IPS-20b (cell line): ENCODE measurements at regions not wholly inside any gene's neighbourhood (a gene's known extent, or its start where the extent isn't known, plus 50 kb on each side); places are given as distances from the start of the nearest gene placed in this dataset.

Experiments
- H3K27ac ChIP-seq: one replicate; pipeline ENCODE4 v1.5.1; 2013; ENCODE audit warnings: low read length
- H3K27me3 ChIP-seq: 2 replicates; pipeline ENCODE4 v1.6.1; 2013; ENCODE audit warnings: mild to moderate bottlenecking, low read length, inconsistent platforms; ENCODE audit not compliant: insufficient read depth
- H3K36me3 ChIP-seq: 2 replicates; pipeline ENCODE4 v1.6.1; 2013; ENCODE audit warnings: low read depth, mild to moderate bottlenecking, inconsistent platforms, low read length, moderate library complexity; ENCODE audit not compliant: insufficient read depth
- H3K4me1 ChIP-seq: 2 replicates; pipeline ENCODE4 v1.6.1; 2013; ENCODE audit warnings: mild to moderate bottlenecking, control low read depth, inconsistent platforms, low read length, moderate library complexity; ENCODE audit not compliant: insufficient read depth
- H3K4me3 ChIP-seq: 2 replicates; pipeline ENCODE4 v1.5.1; 2013; ENCODE audit warnings: mild to moderate bottlenecking, low read length, inconsistent platforms
- H3K9ac ChIP-seq: 2 replicates; pipeline ENCODE4 v1.6.1; 2013; ENCODE audit warnings: low read depth, mild to moderate bottlenecking, inconsistent platforms, low read length, moderate library complexity
- H3K9me3 ChIP-seq: 2 replicates; pipeline ENCODE4 v1.6.1; 2013; ENCODE audit warnings: mild to moderate bottlenecking, low read depth, low read length, inconsistent platforms; ENCODE audit not compliant: insufficient read depth

DNA sequence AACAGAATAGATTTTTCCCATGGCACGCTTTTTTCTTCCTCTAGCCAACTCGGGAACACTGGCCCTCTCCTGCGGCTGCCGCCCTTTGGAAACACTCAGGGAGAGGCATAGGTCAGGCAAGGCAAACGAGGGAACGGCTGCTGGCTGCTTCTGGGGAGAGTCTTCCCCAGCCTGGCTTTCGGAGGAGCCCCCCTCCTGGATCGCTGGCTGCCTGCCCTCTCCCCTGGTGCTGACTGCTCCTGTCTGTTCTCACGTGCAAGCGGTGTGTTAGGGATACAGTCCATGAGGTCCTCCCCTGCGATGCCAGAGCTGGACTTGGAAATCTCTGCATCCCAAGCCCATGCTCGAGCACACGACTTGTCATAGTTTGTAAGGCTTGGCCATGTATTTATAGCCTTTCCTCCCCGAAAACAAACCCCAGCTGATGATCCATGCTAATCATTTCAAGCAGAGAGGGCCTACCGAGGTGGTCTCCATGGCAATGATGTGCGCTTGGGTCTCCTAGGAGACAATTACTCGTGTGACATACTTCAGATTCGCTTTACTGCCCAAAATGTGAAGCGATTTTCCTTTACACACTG, 315.6 kb upstream of the ATP10A start:
- no peaks in the 10 kb centered on the region for H3K27me3 ChIP-seq
- no peaks in the 10 kb centered on the region for H3K36me3 ChIP-seq
- H3K9me3 ChIP-seq: no peaks in the 10 kb centered on the region
- no peaks in the 10 kb centered on the region for H3K4me1 ChIP-seq
- no peak overlapping the region for H3K27ac ChIP-seq
- H3K4me3 ChIP-seq: no peak overlapping the region
- H3K9ac ChIP-seq: no peak overlapping the region; the same call in 1 of the 2 replicates

DNA sequence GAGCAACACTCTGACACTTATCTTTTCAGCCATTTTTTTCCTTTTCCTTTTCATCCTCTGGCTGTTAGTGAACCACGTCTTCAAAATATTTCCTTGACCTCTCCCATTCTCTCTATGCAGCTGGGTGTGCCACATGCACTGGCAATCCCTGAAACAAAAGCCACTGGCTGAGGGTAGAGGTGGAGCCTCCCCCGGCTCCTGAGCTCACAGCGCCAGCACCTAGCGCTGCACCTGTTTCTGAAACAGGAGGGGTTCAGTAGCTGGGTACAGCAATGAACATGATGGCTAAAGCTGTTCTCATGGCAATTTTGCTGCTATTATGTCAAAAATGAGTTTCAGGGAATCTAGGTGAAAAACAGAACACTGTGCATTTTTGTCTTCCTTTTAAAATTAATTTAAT, 314.7 kb upstream of the ATP10A start:
- Histone ChIP-seq H3K27ac (no peak overlapping the region), H3K27me3 (no peaks in the 10 kb centered on the region), H3K4me3 (no peak overlapping the region), H3K36me3 (no peaks in the 10 kb centered on the region), H3K9ac (no peak overlapping the region), H3K9me3 (no peaks in the 10 kb centered on the region), H3K4me1 (no peaks in the 10 kb centered on the region)

DNA sequence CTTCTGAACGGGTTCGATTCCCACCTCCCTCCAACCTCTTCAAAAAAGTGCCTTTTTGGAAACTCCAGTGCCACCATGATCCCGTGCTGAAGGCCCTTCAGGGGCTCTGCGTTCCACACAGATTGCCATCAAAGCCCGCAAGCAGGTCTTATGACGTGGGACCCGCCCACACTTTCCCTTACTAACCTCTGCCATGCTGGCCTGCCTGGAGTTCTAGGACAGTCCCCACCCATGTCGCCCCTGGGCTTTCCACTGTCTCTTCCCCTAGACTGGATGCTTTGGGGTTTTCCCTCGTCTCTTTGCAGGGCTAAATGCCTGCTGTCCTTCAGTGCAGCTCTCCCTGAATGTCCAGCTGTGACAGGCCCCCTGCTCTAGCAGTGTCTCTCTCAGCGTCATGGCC, 313.7 kb upstream of the ATP10A start:
- H3K27ac ChIP-seq: no peak overlapping the region

DNA sequence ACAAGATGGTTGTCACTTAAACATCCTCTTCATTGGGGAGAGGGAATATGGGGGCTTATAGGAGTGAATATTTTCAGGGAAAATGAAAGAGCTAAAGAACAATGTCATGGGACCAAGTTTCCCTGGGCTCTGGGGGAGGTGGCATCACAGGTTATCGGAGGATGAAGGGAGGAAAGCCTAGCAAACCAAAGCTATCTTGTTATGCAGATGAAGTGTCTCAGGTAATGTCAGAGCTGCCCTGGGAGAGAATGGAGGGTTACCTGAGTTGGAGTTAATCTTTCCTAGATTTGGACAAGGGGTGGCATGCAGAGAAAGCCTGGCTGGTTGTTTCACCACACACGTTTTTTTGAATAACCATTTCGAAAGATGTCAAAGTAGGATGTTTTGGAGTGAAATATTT, 308.1 kb upstream of the ATP10A start:
- Histone ChIP-seq H3K4me3 (no peak overlapping the region), H3K9me3 (no peaks in the 10 kb centered on the region), H3K4me1 (peaks cover 13% of the 10 kb centered on the region; the same call in 1 of the 2 replicates), H3K27ac (no peak overlapping the region), H3K9ac (no peak overlapping the region), H3K36me3 (no peaks in the 10 kb centered on the region), H3K27me3 (no peaks in the 10 kb centered on the region)

More for the DNA sequence above, 313.7 kb upstream of the ATP10A start:
- no peak overlapping the region for H3K4me3 ChIP-seq
- no peaks in the 10 kb centered on the region for H3K36me3 ChIP-seq
- no peaks in the 10 kb centered on the region for H3K9me3 ChIP-seq
- no peaks in the 10 kb centered on the region for H3K27me3 ChIP-seq
- peaks cover under 1% of the 10 kb centered on the region; the same call in 1 of the 2 replicates for H3K4me1 ChIP-seq
- H3K9ac ChIP-seq: no peak overlapping the region

DNA sequence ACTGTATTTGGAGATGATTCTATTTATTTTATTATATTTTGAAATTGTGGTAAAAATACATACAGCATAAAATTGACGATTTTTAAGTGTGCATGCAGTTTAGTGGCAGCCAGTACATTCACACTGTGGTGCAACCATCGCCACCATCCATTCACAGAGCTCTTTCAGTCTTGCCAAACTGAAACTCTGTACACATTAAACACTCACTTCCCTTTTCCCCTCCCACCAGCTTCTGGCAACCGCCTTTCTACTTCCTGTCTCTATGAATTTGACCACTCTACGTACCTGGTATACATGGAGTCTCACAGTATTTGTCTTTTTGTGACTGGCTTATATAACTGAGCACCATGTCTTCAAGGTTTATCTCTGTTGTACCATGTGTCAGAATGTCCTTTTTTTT, 303.3 kb upstream of the ATP10A start:
- H3K4me1 ChIP-seq: peaks cover 8% of the 10 kb centered on the region; the same call in 1 of the 2 replicates
- H3K9ac ChIP-seq: no peak overlapping the region
- H3K27me3 ChIP-seq: no peaks in the 10 kb centered on the region
- no peak overlapping the region for H3K27ac ChIP-seq
- no peak overlapping the region for H3K4me3 ChIP-seq
- H3K9me3 ChIP-seq: no peaks in the 10 kb centered on the region
- H3K36me3 ChIP-seq: no peaks in the 10 kb centered on the region

DNA sequence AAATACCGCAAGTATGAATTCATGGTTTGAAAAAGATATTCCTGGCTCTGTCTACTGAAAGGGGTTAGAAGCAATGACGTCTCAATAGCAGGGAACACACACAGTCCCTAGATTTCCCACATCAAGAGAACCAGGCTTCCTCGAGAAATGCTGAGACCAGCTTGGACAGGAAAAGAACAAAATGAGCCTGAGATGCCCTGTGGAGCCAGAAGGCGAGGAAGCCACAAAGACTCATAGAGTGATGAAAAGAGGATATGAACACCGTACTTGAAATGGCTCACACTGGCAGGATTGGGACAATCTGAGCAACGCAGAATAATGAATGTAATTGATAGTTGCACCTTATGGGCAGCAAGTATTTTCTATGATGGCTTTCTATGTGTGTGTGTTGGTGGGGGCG, 302.4 kb upstream of the ATP10A start:
- H3K36me3 ChIP-seq: no peaks in the 10 kb centered on the region
- no peaks in the 10 kb centered on the region; the same call in 1 of the 2 replicates for H3K4me1 ChIP-seq
- no peaks in the 10 kb centered on the region for H3K27me3 ChIP-seq
- H3K9me3 ChIP-seq: no peaks in the 10 kb centered on the region
- no peak overlapping the region for H3K9ac ChIP-seq
- H3K27ac ChIP-seq: no peak overlapping the region
- no peak overlapping the region for H3K4me3 ChIP-seq

DNA sequence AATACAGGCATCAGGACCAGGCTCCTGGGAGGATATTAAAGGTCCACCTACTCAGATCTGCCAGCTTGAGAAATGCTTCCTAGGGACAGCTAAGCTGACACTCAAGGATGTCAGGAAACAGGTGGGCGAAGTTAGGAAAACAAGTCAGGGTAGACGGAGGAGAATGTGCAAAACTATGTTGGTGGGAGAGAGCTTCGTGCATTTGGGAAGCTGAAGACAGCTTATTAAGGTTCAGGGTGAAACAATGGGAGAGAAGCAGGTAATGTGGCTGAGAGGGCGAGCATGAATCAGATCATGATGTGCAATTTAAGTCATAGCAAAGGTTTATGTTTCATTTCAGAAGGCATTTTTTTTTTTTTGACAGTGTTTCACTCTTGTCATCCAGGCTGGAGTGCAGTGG, 297.2 kb upstream of the ATP10A start:
- Histone ChIP-seq H3K4me3 (no peak overlapping the region), H3K36me3 (no peaks in the 10 kb centered on the region), H3K9ac (no peak overlapping the region), H3K4me1 (no peaks in the 10 kb centered on the region), H3K27ac (no peak overlapping the region), H3K27me3 (no peaks in the 10 kb centered on the region), H3K9me3 (no peaks in the 10 kb centered on the region)

DNA sequence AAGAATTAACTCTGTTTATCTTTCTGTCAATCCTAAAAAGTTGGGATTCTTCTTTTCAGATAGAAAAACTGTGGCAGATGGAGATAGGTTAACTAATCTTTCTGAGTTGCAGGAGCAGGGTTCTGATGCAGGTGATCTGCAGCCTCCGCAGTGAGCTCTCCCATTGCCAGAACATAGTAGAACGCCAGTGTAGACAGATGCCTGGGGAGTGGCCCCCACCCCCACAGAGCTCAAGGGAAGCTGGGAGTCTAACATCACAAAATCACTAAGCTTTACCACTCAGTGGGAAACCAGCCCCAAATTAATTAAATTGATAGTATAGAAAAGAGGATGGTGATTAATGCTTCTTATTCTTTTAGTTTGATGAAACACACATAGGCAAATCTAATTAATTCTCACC, 295.0 kb upstream of the ATP10A start:
- H3K36me3 ChIP-seq: no peaks in the 10 kb centered on the region
- H3K4me1 ChIP-seq: no peaks in the 10 kb centered on the region
- H3K9ac ChIP-seq: no peak overlapping the region
- H3K9me3 ChIP-seq: no peaks in the 10 kb centered on the region
- H3K4me3 ChIP-seq: no peak overlapping the region
- H3K27ac ChIP-seq: no peak overlapping the region
- H3K27me3 ChIP-seq: no peaks in the 10 kb centered on the region

DNA sequence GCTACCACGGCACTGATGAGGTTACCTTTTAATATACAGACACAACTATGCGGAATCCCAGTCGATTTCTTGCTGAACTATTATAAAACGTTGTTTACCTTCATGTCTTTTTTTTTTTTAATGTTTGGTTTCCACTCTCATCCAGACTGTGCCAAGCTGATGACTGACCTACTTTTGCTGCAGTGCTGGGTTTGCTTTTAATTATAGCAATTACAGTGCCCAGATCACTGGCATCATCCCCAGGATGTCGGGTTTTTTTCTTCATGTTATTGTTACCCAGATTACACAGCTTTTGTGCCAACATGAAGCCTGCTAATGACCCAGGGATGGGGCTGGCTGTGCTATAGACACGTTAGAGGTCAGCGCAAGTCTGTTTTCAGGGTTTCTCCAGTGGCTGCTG, 294.0 kb upstream of the ATP10A start:
- Histone ChIP-seq H3K36me3 (no peaks in the 10 kb centered on the region), H3K4me3 (no peak overlapping the region), H3K4me1 (no peaks in the 10 kb centered on the region), H3K9me3 (no peaks in the 10 kb centered on the region), H3K27me3 (no peaks in the 10 kb centered on the region), H3K27ac (no peak overlapping the region), H3K9ac (no peak overlapping the region)

DNA sequence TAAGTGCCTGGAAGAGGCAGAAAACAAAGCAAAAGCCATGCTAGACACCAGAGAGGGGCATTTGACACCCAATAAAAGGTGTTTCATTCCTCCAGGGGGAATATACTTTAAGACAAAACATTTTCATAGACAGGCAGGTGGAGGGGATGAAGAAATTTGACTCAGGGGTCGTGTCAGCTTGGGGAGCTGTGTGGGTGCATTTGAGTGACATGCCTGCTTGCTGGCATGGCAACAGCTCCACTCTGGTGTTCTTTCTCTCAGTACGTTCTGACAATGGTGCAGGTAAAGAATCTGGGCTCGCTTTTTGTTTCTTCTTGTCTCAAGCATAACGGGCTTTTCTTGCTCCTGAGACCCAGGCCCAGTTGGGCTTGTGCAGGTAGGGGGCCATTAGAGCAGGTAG, 292.9 kb upstream of the ATP10A start:
- H3K4me1 ChIP-seq: no peaks in the 10 kb centered on the region
- H3K9ac ChIP-seq: no peak overlapping the region
- H3K4me3 ChIP-seq: no peak overlapping the region
- H3K36me3 ChIP-seq: no peaks in the 10 kb centered on the region
- H3K27me3 ChIP-seq: no peaks in the 10 kb centered on the region
- no peaks in the 10 kb centered on the region for H3K9me3 ChIP-seq
- no peak overlapping the region for H3K27ac ChIP-seq

DNA sequence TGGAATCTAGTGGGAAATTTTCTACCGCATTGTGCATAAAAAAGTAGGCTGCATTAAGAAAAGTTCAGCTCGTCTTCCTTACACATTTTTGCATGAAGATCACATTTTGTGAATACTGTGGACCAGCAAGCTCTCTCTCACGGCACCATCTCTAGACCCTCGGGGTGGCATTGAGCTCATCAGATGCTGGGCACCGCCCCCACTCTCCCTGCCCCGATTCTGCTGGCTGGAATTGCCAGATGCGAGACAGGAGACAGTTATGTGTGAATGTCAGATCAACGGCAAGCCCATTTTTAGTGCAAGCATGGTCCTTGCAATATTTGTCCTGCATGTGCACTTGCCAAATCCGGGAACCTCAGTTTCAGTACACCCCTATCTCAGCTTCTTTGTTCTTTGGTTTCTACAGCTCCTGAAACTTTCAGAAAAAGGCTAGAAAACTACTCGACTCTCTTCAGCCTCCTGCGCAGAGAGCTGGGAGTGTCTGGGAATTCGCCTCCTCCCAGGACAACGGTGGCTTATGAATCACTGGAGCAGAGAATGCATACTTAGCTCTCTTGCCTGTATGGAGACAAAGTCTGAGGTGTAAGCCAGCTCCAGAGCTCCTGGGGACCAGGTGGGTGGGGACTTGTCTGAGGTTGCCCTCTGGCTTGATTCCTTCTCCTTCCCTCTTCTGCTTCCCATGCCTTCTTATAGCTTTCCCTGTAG, 285.2 kb upstream of the ATP10A start:
- no peaks in the 10 kb centered on the region for H3K36me3 ChIP-seq
- no peak overlapping the region for H3K27ac ChIP-seq
- H3K9me3 ChIP-seq: no peaks in the 10 kb centered on the region
- H3K9ac ChIP-seq: no peak overlapping the region
- H3K27me3 ChIP-seq: no peaks in the 10 kb centered on the region
- no peaks in the 10 kb centered on the region for H3K4me1 ChIP-seq
- H3K4me3 ChIP-seq: no peak overlapping the region

DNA sequence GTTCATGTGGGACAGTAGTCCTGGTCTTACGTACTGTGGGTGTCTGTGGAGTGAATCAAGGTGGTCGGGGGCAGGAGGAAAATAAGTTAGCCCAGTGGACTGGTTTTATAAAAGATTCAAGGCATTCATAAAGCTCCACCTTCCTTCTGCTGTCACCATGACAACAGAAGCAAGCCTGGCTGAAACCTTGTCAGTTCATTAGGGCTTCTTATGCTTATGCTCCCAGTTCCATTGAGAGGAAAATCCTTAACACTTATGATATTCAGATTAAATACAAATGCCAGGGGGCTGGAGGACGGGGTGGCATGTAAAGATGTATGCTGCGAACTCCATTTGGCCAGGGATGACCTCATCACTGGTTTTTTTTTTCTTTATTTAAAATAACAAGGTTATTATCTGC, 283.1 kb upstream of the ATP10A start:
- H3K9ac ChIP-seq: no peak overlapping the region
- no peaks in the 10 kb centered on the region for H3K9me3 ChIP-seq
- H3K4me1 ChIP-seq: no peaks in the 10 kb centered on the region
- H3K27ac ChIP-seq: no peak overlapping the region
- no peaks in the 10 kb centered on the region for H3K36me3 ChIP-seq
- H3K4me3 ChIP-seq: no peak overlapping the region
- H3K27me3 ChIP-seq: no peaks in the 10 kb centered on the region
